Uterus (tissue), 3 donors: ENCODE measurements at regions not wholly inside any gene's neighbourhood (a gene's known extent, or its start where the extent isn't known, plus 50 kb on each side); places are given as distances from the start of the nearest gene placed in this dataset.
A peak's percentile ranks its signal among the peaks of the same experiment; 100 is the strongest.

Experiments
- DNase-seq, 2 donors: peaks; one replicate each; pipeline ENCODE4 v3.0.0-alpha.2; 2019 to 2020
- H3K27ac ChIP-seq, 2 donors: fragments of 200-600 bp; sonication (generic); 1 replicate in 1 of 2; 2 replicates in 1 of 2; pipeline ENCODE4 v1.5.1; 2016 to 2018
- H3K27me3 ChIP-seq, 2 donors: fragments of 200-600 bp; sonication (generic); one replicate each; pipeline ENCODE4 v1.5.1; 2018 to 2019; ENCODE audit warnings: control low read depth in 1 of 2
- H3K36me3 ChIP-seq, 2 donors: fragments of 200-600 bp; sonication (generic); one replicate each; pipeline ENCODE4 v1.5.1; 2019; ENCODE audit warnings: control low read depth in 1 of 2
- H3K4me1 ChIP-seq, 2 donors: fragments of 200-600 bp; sonication (generic); one replicate each; pipeline ENCODE4 v1.5.1; 2018 to 2019; ENCODE audit warnings: control low read depth in 1 of 2
- H3K4me3 ChIP-seq, 2 donors: fragments of 200-600 bp; sonication (generic); 1 replicate in 1 of 2; 2 replicates in 1 of 2; pipeline ENCODE4 v1.5.1; 2018 to 2019; ENCODE audit warnings: mild to moderate bottlenecking in 1 of 2
- H3K9me3 ChIP-seq, 2 donors: fragments of 200-600 bp; sonication (generic); one replicate each; pipeline ENCODE4 v1.5.1; 2019; ENCODE audit warnings: control low read depth in 1 of 2
- CTCF ChIP-seq, 4 experiments: fragments of 200-600 bp in 2 of 4; fragments of 450-650 bp in 2 of 4; sonication (generic) in 2 of 4; IDR thresholded peaks; one replicate each; pipeline ENCODE4 v1.5.1; 2016 to 2019; ENCODE audit warnings: antibody characterized with exemption in 4 of 4, mild to moderate bottlenecking in 2 of 4, moderate library complexity in 1 of 4
- POLR2A ChIP-seq, 2 donors: fragments of 450-650 bp; IDR thresholded peaks; one replicate each; pipeline ENCODE4 v1.6.1; 2016; ENCODE audit warnings: antibody characterized with exemption in 2 of 2, mild to moderate bottlenecking in 1 of 2, moderate library complexity in 1 of 2
- intact Hi-C: fragments of 100-400 bp; cut with DNase I; formaldehyde crosslinking; loops from one replicate; pipeline ENCODE4 v1.15.1; 2023; ENCODE audit warnings: low total_unique reads
- donor health status: DM: yes; HTN: yes; CAD: no.

- H3K4me3 ChIP-seq: no peak overlapping the region
- DNase-seq: no peak
- intact Hi-C loops: no loop called here
- H3K9me3 ChIP-seq: no peaks in the 10 kb centered on the region
- H3K27me3 ChIP-seq: no peaks in the 10 kb centered on the region
- no peak overlapping the region for H3K27ac ChIP-seq
- H3K36me3 ChIP-seq: no peaks in the 10 kb centered on the region
- TF ChIP-seq CTCF (IDR thresholded peaks at IDR 0.05) (no peak), POLR2A (IDR thresholded peaks at IDR 0.05) (no peak)
- no peaks in the 10 kb centered on the region for H3K4me1 ChIP-seq
Measured at GRCh38 chr13:62964522-62964921, 1548.9 kb upstream of the PCDH20 start.

GRCh38 chr13:62960723-62961122, 1545.1 kb upstream of the PCDH20 start:
- Histone ChIP-seq H3K9me3 (no peaks in the 10 kb centered on the region), H3K4me3 (no peak overlapping the region), H3K27ac (no peak overlapping the region), H3K36me3 (no peaks in the 10 kb centered on the region), H3K27me3 (no peaks in the 10 kb centered on the region), H3K4me1 (no peaks in the 10 kb centered on the region)
- no peak for DNase-seq
- TF ChIP-seq CTCF (IDR thresholded peaks at IDR 0.05) (no peak), POLR2A (IDR thresholded peaks at IDR 0.05) (no peak)
- intact Hi-C loops: no loop called here

- Histone ChIP-seq H3K4me3 (no peak overlapping the region), H3K9me3 (no peaks in the 10 kb centered on the region), H3K36me3 (no peaks in the 10 kb centered on the region), H3K27ac (no peak overlapping the region), H3K4me1 (no peaks in the 10 kb centered on the region), H3K27me3 (no peaks in the 10 kb centered on the region)
- no peak for DNase-seq
- intact Hi-C loops: no loop called here
- TF ChIP-seq CTCF (IDR thresholded peaks at IDR 0.05) (no peak), POLR2A (IDR thresholded peaks at IDR 0.05) (no peak)
Measured at GRCh38 chr13:62933809-62934208, 1518.2 kb upstream of the PCDH20 start.

GRCh38 chr13:62932256-62932883, 1516.7 kb upstream of the PCDH20 start:
- H3K4me3 ChIP-seq: no peak overlapping the region
- no peaks in the 10 kb centered on the region for H3K36me3 ChIP-seq
- DNase-seq: no peak
- no peaks in the 10 kb centered on the region for H3K27me3 ChIP-seq
- no peaks in the 10 kb centered on the region for H3K4me1 ChIP-seq
- peak overlapping the region in 1 of 2 donors; percentile 33 for H3K27ac ChIP-seq
- intact Hi-C loops: no loop called here
- TF ChIP-seq POLR2A (IDR thresholded peaks at IDR 0.05) (no peak), CTCF (IDR thresholded peaks at IDR 0.05) (no peak)
- no peaks in the 10 kb centered on the region for H3K9me3 ChIP-seq

GRCh38 chr13:62931853-62932252, 1516.2 kb upstream of the PCDH20 start:
- no peaks in the 10 kb centered on the region for H3K9me3 ChIP-seq
- H3K27ac ChIP-seq: peak overlapping the region in 1 of 2 donors; percentile 31
- no peaks in the 10 kb centered on the region for H3K4me1 ChIP-seq
- intact Hi-C loops: no loop called here
- no peak for DNase-seq
- TF ChIP-seq POLR2A (IDR thresholded peaks at IDR 0.05) (no peak), CTCF (IDR thresholded peaks at IDR 0.05) (no peak)
- H3K27me3 ChIP-seq: no peaks in the 10 kb centered on the region
- H3K36me3 ChIP-seq: no peaks in the 10 kb centered on the region
- H3K4me3 ChIP-seq: no peak overlapping the region
